COLO668 (cell line): ENCODE measurements at regions not wholly inside any gene's neighbourhood (a gene's known extent, or its start where the extent isn't known, plus 50 kb on each side); places are given as distances from the start of the nearest gene placed in this dataset.
"Not testable (repeated sequence)": the region's sequence is repeated elsewhere in the genome, so short reads cannot be mapped to it uniquely, and the experiment has no call there.

ENCODE experiments used
- DNase-seq: peaks from one replicate; lab custom pipeline; 2025; ENCODE audit not compliant: unreplicated experiment; lab: John Stamatoyannopoulos, UW

- DNase-seq, result no peak
Observed at GRCh38 chr1:116850436-116850835, 59.3 kb upstream of the PTGFRN start.

GRCh38 chr1:116851189-116851588, 58.5 kb upstream of the PTGFRN start:
- DNase-seq, result not testable (repeated sequence)

GRCh38 chr1:116851846-116852245, 57.9 kb upstream of the PTGFRN start:
- DNase-seq, result no peak

GRCh38 chr1:116852367-116852766, 57.3 kb upstream of the PTGFRN start:
- no peak for DNase-seq

GRCh38 chr1:116852910-116853309, 56.8 kb upstream of the PTGFRN start:
- no peak for DNase-seq

- peak; percentile 65 for DNase-seq
Observed at GRCh38 chr1:116853680-116854402, 55.9 kb upstream of the PTGFRN start.

- DNase-seq, result no peak
Observed at GRCh38 chr1:116854403-116854690, 55.4 kb upstream of the PTGFRN start.

- no peak for DNase-seq
Observed at GRCh38 chr1:116854716-116855115, 55.0 kb upstream of the PTGFRN start.

GRCh38 chr1:116855191-116855619, 54.5 kb upstream of the PTGFRN start:
- DNase-seq, result no peak

GRCh38 chr1:116855773-116856201, 53.9 kb upstream of the PTGFRN start:
- peak; percentile 32 for DNase-seq

- DNase-seq, result no peak
Observed at GRCh38 chr1:116856312-116856711, 53.4 kb upstream of the PTGFRN start.

GRCh38 chr1:116857092-116857491, 52.6 kb upstream of the PTGFRN start:
- no peak for DNase-seq
